HepG2 (cell line): ENCODE measurements at regions not wholly inside any gene's neighbourhood (a gene's known extent, or its start where the extent isn't known, plus 50 kb on each side); places are given as distances from the start of the nearest gene placed in this dataset.
A peak's percentile ranks its signal among the peaks of the same experiment; 100 is the strongest.

Experiments
- ATAC-seq: fragments of 200-7000 bp; cut with Tn5 transposase; 3 replicates; pipeline ENCODE4 v1.9.1; 2020; ENCODE audit warnings: mild to moderate bottlenecking, moderate library complexity
- BruUV-seq: library from RNA; stranded (reverse); fragments of 400-500 nt; replicated peaks from 2 replicates; lab custom pipeline; 2021; lab: Mats Ljungman, UMichigan
- CTCF ChIA-PET: fragments of 300-600 bp; formaldehyde crosslinking; extraction: SDS; loops from one replicate; lab custom pipeline; 2021; ENCODE audit warnings: low total read pairs, inconsistent platforms, low intra/inter-chr PET ratio; lab: Yijun Ruan, JAX
- POLR2A ChIA-PET: fragments of 350-600 bp; sonication (Branson Sonifier 250); formaldehyde crosslinking; loops from one replicate; lab custom pipeline; 2020; ENCODE audit warnings: antibody characterized with exemption, inconsistent platforms; lab: Yijun Ruan, JAX
- DNase-seq: peaks from one replicate; pipeline ENCODE4 v3.0.0-alpha.2; 2015; ENCODE audit warnings: low spot score
- FAIRE-seq: peaks from 3 replicates; lab custom pipeline; 2011; peaks lifted over from hg19 to GRCh38; lab: Jason Lieb, UNC
- H2AFZ ChIP-seq: one replicate; pipeline ENCODE4 v1.6.1; 2011; ENCODE audit warnings: low read length, inconsistent platforms
- H3K27ac ChIP-seq: fragments of 300-600 bp; 3 replicates; pipeline ENCODE4 v1.8.0; 2011; ENCODE audit warnings: mixed run types, mild to moderate bottlenecking, mixed read lengths, low read length, inconsistent platforms; ENCODE audit not compliant: insufficient read depth; ENCODE audit errors: extremely low read length
- H3K27me3 ChIP-seq, 2 experiments: fragments of 200-600 bp in 1 of 2; 2 replicates in 1 of 2; 3 replicates in 1 of 2; pipeline versions ENCODE4 v1.6.0 to v1.8.0; 2011; ENCODE audit warnings: low read length in 2 of 2, mild to moderate bottlenecking in 2 of 2, moderate library complexity in 2 of 2, inconsistent platforms in 1 of 2; ENCODE audit not compliant: insufficient read depth in 2 of 2, control insufficient read depth in 1 of 2
- H3K36me3 ChIP-seq, 2 experiments: fragments of 200-600 bp in 1 of 2; replicated peaks in 1 of 2; 2 replicates in 1 of 2; 3 replicates in 1 of 2; pipeline versions ENCODE4 v1.5.1 to v1.8.0; 2011; ENCODE audit warnings: low read length in 2 of 2, inconsistent platforms in 1 of 2; ENCODE audit not compliant: insufficient read depth in 2 of 2, control insufficient read depth in 1 of 2
- H3K4me1 ChIP-seq: 2 replicates; pipeline ENCODE4 v1.5.1; 2012; ENCODE audit warnings: low read length, inconsistent platforms; ENCODE audit not compliant: insufficient read depth
- H3K4me2 ChIP-seq: 2 replicates; pipeline ENCODE4 v1.6.0; 2011; ENCODE audit warnings: low read depth, low read length, inconsistent platforms
- H3K4me3 ChIP-seq, 3 experiments: fragments of 200-600 bp in 1 of 3; sonication (generic), shearing (Covaris generic) in 1 of 3; replicated peaks in 1 of 3; 2 replicates each; pipeline ENCODE4 v1.5.1; 2011 to 2016; ENCODE audit warnings: low read length in 3 of 3, inconsistent platforms in 2 of 3, low read depth in 2 of 3, mild to moderate bottlenecking in 2 of 3, control low read depth in 1 of 3, mixed read lengths in 1 of 3; ENCODE audit not compliant: insufficient read depth in 1 of 3
- H3K79me2 ChIP-seq: one replicate; pipeline ENCODE4 v1.6.1; 2011; ENCODE audit warnings: low read length, inconsistent platforms; ENCODE audit not compliant: insufficient read depth
- H3K9ac ChIP-seq: 2 replicates; pipeline ENCODE4 v1.6.0; 2011; ENCODE audit warnings: mild to moderate bottlenecking, low read depth, low read length, inconsistent platforms; ENCODE audit not compliant: insufficient read depth
- H3K9me3 ChIP-seq: 2 replicates; pipeline ENCODE4 v1.5.1; 2012; ENCODE audit warnings: mild to moderate bottlenecking, low read length
- H4K20me1 ChIP-seq: 2 replicates; pipeline ENCODE4 v1.6.0; 2011; ENCODE audit warnings: inconsistent platforms, mild to moderate bottlenecking, low read length, moderate library complexity; ENCODE audit not compliant: insufficient read depth
- ATF7-NPFF ChIP-seq: sonication (generic); formaldehyde crosslinking; IDR thresholded peaks from 2 replicates; pipeline ENCODE4 v1.8.1; 2023; ENCODE audit warnings: mild to moderate bottlenecking, low read depth, missing genetic modification reagents, moderate library complexity
- DPF2 ChIP-seq: sonication (generic); formaldehyde crosslinking; IDR thresholded peaks from 2 replicates; pipeline ENCODE4 v1.4.0; 2020; ENCODE audit warnings: mild to moderate bottlenecking, low read depth, missing genetic modification reagents, borderline replicate concordance
- FOXP1 ChIP-seq, 2 experiments: fragments of 450-650 bp in 1 of 2; IDR thresholded peaks; 2 replicates each; pipeline ENCODE4 v1.6.1; 2017 to 2018; ENCODE audit warnings: antibody characterized with exemption in 1 of 2
- FUBP1 ChIP-seq: sonication (generic); formaldehyde crosslinking; IDR thresholded peaks from 2 replicates; pipeline ENCODE4 v1.5.1; 2020; ENCODE audit warnings: missing genetic modification reagents, mild to moderate bottlenecking, borderline replicate concordance
- KAT8 ChIP-seq: IDR thresholded peaks from 2 replicates; pipeline ENCODE4 v1.6.1; 2016; ENCODE audit warnings: missing genetic modification reagents, missing compliant biosample characterization
- LBX2 ChIP-seq: sonication (generic); formaldehyde crosslinking; IDR thresholded peaks from 2 replicates; pipeline ENCODE4 v1.5.0; 2020; ENCODE audit warnings: missing genetic modification reagents, mild to moderate bottlenecking, borderline replicate concordance
- MNT ChIP-seq: fragments of 450-650 bp; IDR thresholded peaks from 2 replicates; pipeline ENCODE4 v1.6.1; 2016
- NBN ChIP-seq: fragments of 450-650 bp; conservative IDR thresholded peaks from 2 replicates; pipeline ENCODE4 v1.6.1; 2017
- NONO ChIP-seq, 2 experiments: fragments of 450-650 bp in 1 of 2; sonication (generic) in 1 of 2; formaldehyde crosslinking in 1 of 2; IDR thresholded peaks in 1 of 2; conservative IDR thresholded peaks in 1 of 2; 2 replicates each; pipeline versions ENCODE4 v1.6.1 to v1.8.0; 2017 to 2022; ENCODE audit warnings: mild to moderate bottlenecking in 1 of 2, missing genetic modification reagents in 1 of 2, moderate library complexity in 1 of 2
- POGZ ChIP-seq: sonication (generic); formaldehyde crosslinking; IDR thresholded peaks from 2 replicates; pipeline ENCODE4 v1.4.0; 2020; ENCODE audit warnings: mild to moderate bottlenecking, missing genetic modification reagents
- POLR2A ChIP-seq, 2 experiments: IDR thresholded peaks; 2 replicates each; pipeline ENCODE4 v1.6.1; 2011; ENCODE audit warnings: low read depth in 2 of 2, low read length in 2 of 2, mild to moderate bottlenecking in 1 of 2, moderate library complexity in 1 of 2; ENCODE audit not compliant: insufficient read depth in 1 of 2
- TP53 ChIP-seq: sonication (generic); formaldehyde crosslinking; conservative IDR thresholded peaks from 2 replicates; pipeline ENCODE4 v1.4.0; 2020; ENCODE audit warnings: missing genetic modification reagents
- TRIM24 ChIP-seq: sonication (generic); formaldehyde crosslinking; IDR thresholded peaks from 2 replicates; pipeline ENCODE4 v1.8.0; 2022; ENCODE audit warnings: mild to moderate bottlenecking, missing genetic modification reagents
- ZNF564 ChIP-seq: sonication (generic); formaldehyde crosslinking; IDR thresholded peaks from 2 replicates; pipeline ENCODE4 v1.8.1; 2023; ENCODE audit warnings: mild to moderate bottlenecking, missing genetic modification reagents
- ZNF691 ChIP-seq: sonication (generic); formaldehyde crosslinking; IDR thresholded peaks from 2 replicates; pipeline ENCODE4 v1.4.0; 2020; ENCODE audit warnings: missing genetic modification reagents, low read depth, mild to moderate bottlenecking, borderline replicate concordance
- WGBS: methylation state at CpG from one replicate; pipeline ENCODE4 v1.1.6; 2017; ENCODE audit warnings: low lambda C conversion rate; 5-methylcytosine and 5-hydroxymethylcytosine counted together
- in situ Hi-C: cut with HindIII; loops from 2 replicates; pipeline ENCODE4 v1.10.0; 2017; ENCODE audit warnings: low pct_unique_long_range_greater_than_20kb; ENCODE audit not compliant: extremely low pct_ligation_motif_present
- intact Hi-C: fragments of 100-400 bp; cut with micrococcal nuclease; formaldehyde crosslinking; loops from one replicate; pipeline ENCODE4 v1.10.0; 2022; ENCODE audit not compliant: unreplicated experiment

GRCh38 chr13:30844548-30845296, 61.3 kb upstream of the MEDAG start:
- Histone ChIP-seq H3K4me3 (peak overlapping the region in 1 of 3 experiments; percentile 45; a peak in 2 of 6 replicates), H3K27me3 (no peaks in the 10 kb centered on the region), H3K9me3 (no peaks in the 10 kb centered on the region), H3K79me2 (no peaks in the 10 kb centered on the region), H2AFZ (no peak overlapping the region), H3K36me3 (no peaks in the 10 kb centered on the region), H3K27ac (peak overlapping the region; percentile 76), H3K9ac (peak overlapping the region; percentile 53), H4K20me1 (no peaks in the 10 kb centered on the region), H3K4me2 (peak overlapping the region; percentile 57), H3K4me1 (peaks cover 77% of the 10 kb centered on the region)
- intact Hi-C loops: loop anchor here (5.0 kb wide), 1 partner anchor 37 kb away; no protein-coding TSS in a partner anchor
- CTCF ChIA-PET: no interaction called here
- WGBS: 82% methylated on average over 6 of the region's 6 CpGs
- POLR2A ChIA-PET: interaction anchor here (1.0 kb wide), 1 partner anchor 12 kb away, joined by 5 read pairs; no protein-coding TSS in a partner anchor
- ATAC-seq (peak; percentile 20), FAIRE-seq (peak; percentile 87), DNase-seq (no peak)
- no TSS peak for BruUV-seq
- in situ Hi-C loops: no loop called here
- TF ChIP-seq ATF7-NPFF (CRISPR knock-in tag) (no peak), NONO (IDR thresholded peaks at IDR 0.05) (0 out of 2 replicates have a peak, but pooled peaks have one; percentile 30), NONO (CRISPR knock-in tag; conservative IDR thresholded peaks at IDR 0.05) (no peak), FOXP1 (IDR thresholded peaks at IDR 0.05) (peak; percentile 14; the same call in 1 of the 2 replicates), FOXP1 (CRISPR knock-in tag; IDR thresholded peaks at IDR 0.05) (no peak), FUBP1 (0 out of 2 replicates have a peak, but pooled peaks have one; percentile 70), TP53 (CRISPR knock-in tag) (no peak), ZNF564 (no peak), TRIM24 (CRISPR knock-in tag) (0 out of 2 replicates have a peak, but pooled peaks have one; percentile 15), POGZ (peak; percentile 26; the same call in 1 of the 2 replicates), KAT8 (CRISPR knock-in tag) (no peak), POLR2A (IDR thresholded peaks at IDR 0.05; ENCODE audit: insufficient read depth in 1 of 2, low read depth in 2 of 2, low read length in 2 of 2) (0 out of 4 replicates have a peak, but pooled peaks of 1 of the 2 experiments have one; percentile 12), MNT (peak; percentile 80), ZNF691 (peak; percentile 22; the same call in 1 of the 2 replicates), LBX2 (CRISPR knock-in tag) (0 out of 2 replicates have a peak, but pooled peaks have one; percentile 58), DPF2 (CRISPR knock-in tag) (peak; percentile 48; the same call in 1 of the 2 replicates), NBN (0 out of 2 replicates have a peak, but pooled peaks have one; percentile 29)
